Fibroblast of upper back skin (primary cell): ENCODE measurements at regions not wholly inside any gene's neighbourhood (a gene's known extent, or its start where the extent isn't known, plus 50 kb on each side); places are given as distances from the start of the nearest gene placed in this dataset.
"Not testable (repeated sequence)": the region's sequence is repeated elsewhere in the genome, so short reads cannot be mapped to it uniquely, and the experiment has no call there.

Experiments used
- DNase-seq: peaks from one replicate; pipeline ENCODE4 v3.0.0-alpha.2; 2013

DNA sequence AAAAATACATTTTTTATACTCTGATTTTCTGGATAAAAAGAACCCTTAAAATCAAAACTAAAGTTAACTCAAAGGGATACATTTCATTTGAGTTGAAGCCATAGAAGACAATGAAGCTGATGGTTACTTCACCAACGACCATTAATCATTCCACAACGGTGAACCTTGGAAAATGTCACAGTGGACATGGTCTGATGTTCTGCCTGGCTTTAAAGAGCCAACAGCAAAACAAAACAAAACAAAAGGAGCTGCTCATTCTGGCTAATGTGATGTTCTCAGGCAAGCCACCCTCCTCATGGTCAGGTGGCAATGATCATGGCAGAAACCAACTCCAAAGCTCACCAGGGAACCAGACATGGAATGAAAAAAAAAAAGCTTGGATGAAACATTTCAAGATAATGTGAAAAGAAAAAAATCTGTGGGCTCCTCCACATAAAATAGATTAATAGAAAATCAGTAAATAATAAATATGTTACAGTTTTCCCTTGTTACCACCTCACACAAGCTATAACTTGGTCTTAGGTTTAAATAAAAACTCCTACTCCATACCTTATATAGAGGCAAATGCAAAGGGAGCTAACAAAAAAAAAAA is 90.1 kb upstream of the SERTAD2 start:
- DNase-seq = no peak

DNA sequence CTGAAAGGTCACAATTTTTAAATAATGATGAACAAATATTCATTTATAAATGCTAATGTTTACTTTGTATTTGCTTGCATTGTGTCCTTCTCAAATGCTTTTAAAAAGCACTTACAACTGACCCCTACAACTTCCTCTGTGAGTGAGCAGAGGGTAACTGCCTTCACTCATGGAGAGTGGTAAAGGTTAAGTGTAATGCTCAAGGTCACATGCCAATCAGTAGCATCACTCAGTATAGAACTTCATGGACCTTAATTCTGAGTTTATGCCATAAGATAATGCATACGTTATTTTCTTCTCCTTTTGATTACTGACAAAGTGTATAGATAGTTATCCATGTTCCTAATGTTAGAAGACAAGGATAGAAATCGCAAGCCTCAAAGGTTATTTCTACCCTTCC is 91.8 kb upstream of the SERTAD2 start:
- no peak for DNase-seq

DNA sequence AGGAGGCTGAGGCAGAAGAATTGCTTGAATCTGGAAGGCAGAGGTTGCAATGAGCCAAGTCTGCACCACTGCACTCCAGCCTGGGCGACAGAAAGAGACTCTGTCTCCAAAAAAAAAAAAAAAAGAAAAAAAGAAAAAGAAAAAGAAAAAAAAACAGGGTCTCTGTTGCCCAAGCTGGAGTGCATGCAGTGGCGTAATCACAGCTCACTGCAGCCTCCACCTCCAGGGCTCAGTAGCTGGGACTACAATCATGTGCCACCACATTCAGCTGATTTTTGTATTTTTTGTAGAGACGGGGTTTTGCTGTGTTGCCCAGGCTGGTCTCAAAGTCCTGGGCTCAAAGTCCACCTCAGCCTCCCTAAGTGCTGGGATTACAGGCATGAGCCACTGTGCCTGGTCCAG is 94.0 kb upstream of the SERTAD2 start:
- not testable (repeated sequence) for DNase-seq

DNA sequence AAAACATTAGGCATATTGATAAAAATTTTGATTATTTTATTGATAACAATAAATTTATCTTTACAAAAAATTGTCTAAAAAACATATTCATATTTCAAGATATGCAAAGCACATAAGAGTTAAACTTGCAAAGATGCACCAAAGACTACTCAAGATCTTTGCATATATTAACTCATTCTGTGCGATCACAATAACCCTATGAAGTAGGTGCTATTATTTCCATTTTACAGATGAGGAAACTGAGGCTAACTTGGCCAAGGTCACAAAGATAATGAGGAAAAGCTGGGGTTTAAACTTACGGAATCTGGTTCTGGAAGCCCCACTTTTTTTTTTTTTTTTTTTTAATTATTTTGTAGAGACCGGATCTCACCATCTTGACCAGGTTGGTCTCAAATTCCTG is 94.4 kb upstream of the SERTAD2 start:
- DNase-seq = no peak

DNA sequence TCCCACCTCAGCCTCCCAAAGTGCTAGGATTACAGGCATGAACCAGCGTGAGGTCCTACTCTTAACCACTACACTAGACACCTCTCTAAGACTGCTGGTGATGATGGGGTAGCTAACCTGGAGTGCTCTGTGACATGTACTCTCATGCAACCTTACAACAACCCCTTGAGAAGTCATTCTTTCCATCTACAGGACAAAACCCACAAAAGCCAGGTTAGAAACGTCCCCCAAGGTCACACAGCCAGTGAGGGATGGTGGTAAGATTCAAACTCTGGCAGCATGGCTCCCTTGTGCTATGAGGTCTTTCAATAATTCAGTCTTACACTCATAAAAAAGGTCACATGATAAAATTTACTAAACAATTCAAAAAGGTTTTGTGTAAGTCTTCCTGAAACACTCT is 94.8 kb upstream of the SERTAD2 start:
- DNase-seq = no peak

DNA sequence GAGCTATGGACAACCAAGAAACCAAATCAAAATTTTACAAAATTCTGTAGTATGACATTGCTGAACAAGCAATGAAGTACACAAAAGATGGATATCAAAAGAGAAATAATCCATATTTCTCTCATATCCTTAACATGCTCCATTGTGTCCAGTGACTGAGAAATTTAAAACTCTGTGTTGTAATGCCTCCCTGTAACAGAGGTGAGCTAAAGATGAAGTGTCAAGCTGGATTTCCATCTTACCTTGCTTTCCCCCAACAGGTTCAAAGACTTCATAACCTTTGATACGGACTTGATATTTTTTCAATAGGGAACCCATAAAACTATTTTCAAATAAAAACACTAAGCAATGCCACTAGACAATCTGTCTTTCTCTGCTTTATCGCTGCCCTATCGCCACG is 95.7 kb upstream of the SERTAD2 start:
- DNase-seq = no peak

DNA sequence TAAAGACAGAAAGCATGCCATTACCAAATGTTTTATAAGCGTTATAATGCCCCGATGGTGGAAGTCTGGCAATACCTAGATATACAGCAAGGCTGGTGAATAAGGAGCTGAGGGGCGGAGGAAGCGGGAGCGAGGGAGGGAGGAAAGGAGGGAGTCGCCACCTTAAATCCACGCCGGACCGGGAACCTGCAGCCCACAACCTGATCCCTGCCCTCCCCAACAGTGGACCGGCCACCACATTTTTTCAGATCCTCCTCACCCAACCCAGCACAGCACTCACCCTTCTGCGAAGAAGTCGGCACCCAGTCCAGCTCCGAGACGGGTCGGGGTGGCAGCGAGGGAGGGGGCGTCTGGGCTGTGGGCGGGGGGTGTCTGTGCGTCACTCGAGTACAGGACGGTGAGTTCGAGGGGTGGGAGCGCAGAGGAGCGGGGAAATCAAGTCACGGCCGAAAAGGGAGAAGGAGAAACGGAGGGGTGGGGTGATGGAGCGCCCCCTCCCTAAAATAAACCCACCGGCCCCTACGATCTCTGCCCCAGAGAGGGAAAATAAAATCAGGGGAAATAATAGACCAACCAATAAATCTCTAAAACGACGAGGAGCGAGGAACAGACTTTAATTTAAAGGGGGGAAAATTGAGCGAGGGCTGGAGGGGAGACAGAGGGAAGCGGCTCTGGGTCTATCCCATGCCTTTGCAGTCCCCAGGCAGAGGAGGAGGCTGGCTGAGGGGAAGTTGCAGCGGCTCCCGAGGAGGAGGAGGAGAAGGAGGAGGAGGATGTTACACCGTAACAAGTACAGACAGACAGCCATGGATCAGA is 96.5 kb upstream of the SERTAD2 start:
- peak; percentile 46 for DNase-seq

DNA sequence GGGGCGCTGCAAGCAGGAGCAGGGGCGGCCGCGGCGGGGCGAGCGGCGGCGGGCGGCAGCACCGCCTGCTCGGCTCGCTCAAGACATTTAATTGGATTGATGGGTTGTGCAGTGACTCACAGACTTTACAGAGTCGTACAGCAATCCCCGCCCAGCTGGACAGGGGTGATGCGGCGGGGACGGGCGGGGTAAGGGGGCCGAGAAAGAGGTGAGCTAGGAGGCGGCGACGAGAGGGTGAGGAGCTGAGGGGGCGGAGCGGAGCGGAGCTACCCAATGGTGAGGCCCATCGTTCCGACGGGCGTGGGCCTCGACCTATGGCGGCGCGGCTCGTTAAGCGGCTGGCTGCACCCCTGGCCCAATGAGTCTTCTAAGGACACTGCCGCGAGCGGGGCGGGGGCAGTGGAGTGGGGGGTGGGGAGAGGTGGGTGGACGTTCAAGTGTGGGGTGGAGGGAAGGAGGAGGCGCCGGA is 97.1 kb upstream of the SERTAD2 start:
- peak; percentile 100 for DNase-seq

DNA sequence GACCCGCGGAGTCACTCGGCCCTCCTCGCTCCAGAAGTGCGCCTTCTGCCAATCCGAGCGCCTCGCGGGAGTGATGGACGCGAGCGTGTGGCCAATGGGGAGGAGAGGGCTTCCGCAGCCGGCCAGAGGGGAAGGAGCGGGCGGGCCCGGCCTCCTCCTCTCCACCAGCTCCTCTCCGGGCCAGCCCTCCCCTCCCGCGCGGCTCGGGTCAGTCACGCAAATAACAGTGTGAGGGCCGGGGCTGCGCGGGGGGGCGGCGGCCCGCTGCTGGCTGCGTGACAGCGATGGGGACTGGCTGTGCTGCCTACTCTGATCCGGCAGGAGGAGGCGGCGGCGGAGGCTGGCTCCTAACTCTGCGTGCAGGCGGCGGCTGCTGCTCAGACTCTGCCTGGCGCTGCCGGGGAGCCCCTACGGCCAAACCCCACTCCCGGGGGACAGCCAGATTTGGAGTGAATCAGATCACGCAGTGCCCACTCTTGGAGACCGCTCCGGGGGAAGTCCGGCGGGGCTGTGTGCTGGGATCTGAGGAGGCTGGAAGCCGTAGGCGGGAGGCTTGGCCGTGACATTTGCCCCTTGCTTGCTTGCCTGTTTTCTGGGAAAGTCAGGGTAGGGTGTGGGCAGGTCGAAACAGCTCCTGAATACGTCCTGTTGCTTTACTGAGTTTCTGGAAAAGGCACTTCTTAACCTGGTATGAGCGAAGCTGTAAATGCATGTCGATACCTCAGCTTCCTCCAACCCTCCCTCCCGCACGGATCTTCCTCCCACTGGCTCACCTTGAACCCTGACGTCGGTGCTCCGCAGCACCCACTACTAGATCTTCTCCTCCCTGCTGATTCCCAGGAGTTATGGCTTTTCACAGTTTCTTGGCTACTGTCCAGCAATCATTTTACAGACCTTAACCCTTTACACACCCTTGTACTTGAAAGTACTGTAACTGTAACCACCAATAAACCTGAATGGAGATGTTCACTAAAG is 97.9 kb upstream of the SERTAD2 start:
- peak; percentile 100 for DNase-seq

DNA sequence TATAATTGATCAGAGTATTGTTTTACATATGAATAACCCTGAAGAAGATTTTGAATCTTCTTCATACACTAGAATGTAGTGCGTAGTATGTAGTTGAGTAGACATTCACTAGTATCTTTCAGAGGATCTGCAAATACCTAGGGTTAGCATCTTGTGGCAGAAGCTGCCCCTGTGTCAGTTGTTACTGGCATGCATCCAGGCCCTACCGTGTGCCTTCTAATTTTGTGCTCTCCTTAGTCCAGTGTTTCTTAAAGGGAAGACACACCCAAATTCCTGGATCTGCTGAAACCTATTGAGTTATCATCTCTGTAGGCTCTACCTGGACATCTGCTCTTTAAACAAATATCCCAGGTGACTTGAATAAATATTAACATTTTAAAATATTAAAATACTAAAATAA is 99.7 kb upstream of the SERTAD2 start:
- no peak for DNase-seq

DNA sequence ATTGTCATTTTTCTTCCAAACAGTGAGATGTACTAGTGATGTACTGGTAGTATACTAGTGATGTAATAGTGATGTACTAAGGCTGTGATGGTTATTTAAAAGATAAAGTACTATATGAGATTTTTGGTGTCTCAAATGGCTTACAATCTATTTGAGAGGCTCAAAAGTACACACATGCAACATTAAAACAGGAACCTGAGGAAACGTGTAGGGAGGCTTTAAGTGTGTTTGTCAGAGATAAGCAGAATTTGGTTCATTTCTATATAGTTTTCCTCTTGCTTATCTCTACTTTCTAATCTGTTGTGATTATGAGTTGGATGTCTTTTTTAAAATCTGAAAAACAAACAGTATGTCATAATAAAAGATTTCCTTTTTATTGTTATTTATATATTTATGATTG is 100.9 kb upstream of the SERTAD2 start:
- no peak for DNase-seq

DNA sequence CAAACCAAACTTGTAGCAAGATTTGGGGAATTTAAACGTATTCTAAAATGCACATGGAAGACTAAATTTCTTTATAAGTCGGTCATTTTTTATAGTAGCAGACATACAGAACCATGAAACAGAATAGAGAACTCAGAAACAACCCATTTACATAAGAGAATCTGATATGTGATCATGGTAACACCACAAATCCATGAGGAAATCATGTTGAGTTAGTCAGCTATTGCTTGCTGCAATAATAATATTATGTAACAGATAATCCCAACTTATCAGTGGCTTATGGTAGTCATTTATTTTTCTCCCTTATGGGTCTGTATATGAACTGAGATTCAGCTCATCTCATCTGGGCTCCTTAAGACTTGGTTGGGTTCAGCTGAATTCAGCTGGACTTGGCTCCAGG is 103.4 kb upstream of the SERTAD2 start:
- no peak for DNase-seq

DNA sequence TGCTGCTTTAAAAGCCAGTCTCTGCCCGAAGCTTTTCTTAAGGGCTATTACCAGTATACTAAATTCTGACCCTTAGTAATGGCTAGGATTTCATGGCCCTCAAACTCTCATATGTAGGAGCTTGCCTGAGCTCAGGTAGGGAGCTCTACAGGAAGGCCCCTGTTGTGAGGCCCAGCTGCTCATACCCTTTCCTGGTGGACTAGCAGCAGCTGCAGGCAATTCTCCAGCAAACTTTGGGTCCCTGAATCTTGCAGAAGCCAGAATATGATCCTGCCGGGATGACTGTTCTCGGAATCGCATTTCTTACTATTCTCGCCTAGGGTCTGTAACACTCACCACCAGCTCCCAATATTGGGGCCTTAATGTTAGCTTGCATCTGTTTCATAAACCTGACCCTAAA is 106.4 kb upstream of the SERTAD2 start:
- no peak for DNase-seq

DNA sequence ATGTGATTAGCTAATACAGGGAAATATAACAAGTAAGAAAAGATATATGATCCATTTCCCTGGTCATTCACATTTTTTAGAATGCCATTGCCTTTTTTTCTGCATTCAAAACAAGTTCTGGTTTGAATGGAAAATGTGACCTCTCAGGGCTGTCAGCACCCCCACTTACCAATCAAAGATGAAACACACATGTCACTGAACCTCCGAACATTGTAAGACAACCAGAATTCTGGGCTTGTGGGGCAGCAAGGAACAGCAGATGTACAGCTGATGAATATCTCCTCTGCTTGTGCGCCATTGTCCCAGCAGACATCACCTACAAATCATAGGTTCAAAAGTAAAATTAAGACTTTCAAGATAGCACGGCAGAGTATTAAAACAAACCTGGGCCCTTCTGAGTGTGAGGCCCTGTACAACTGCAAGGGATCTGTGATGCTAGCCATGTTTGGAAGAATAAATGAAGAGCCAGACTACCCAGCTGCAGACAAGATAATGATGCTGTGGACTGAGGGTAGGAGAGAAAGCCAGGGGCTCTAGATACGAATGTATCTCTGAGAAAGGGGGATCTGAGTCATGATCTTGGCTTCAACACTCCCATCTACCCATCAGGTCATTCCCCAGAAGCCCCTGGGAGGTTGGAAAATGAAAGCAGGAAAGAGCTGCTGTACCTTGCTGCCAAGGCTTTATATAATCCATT is 108.7 kb upstream of the SERTAD2 start:
- no peak for DNase-seq

DNA sequence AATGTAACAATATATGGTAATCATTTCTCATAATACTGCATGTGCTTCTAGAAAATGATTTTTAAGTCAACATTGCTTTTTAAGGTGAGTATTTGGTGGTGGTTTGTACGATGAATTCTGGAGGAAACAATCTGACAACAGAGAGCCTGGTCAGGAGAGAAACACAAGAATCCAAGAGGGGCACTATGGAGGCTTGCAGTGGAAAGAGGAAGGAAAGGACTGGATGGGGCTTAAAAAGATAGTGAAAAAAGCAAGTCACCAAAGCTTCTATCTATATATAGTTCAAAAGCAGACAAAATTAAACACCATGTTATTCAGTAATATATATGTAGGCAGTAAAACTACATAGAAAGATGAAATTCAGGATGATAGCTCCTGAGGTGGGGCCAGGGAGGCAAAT is 109.4 kb upstream of the SERTAD2 start:
- DNase-seq = no peak

DNA sequence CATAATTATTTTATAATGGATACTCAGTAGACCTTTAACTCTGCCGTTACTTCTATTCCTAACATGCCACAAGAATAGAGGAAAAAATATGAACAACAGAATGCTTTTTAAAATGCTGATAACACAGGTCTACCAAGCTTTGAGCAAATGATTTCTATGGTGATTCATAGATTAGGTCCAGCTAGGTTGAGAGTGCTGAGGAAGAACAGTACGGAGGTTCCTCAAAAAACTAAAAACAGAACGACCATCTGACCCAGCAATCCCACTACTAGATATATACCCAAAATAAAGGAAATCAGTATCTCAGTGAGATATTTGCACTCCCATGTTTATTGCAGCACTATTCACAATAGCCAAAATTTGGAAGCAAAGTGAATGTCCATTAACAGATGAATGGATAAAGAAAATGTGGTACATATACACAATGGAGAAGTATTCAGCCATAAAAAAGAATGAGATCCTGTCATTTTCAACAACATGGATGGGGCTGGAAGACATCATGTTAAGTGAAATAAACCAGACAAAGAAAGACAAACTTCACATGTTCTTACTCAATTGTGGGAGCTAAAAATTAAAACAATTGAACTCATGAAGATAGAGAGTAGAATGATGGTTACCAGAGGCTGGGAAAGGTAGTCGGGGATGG is 111.6 kb upstream of the SERTAD2 start:
- no peak for DNase-seq

DNA sequence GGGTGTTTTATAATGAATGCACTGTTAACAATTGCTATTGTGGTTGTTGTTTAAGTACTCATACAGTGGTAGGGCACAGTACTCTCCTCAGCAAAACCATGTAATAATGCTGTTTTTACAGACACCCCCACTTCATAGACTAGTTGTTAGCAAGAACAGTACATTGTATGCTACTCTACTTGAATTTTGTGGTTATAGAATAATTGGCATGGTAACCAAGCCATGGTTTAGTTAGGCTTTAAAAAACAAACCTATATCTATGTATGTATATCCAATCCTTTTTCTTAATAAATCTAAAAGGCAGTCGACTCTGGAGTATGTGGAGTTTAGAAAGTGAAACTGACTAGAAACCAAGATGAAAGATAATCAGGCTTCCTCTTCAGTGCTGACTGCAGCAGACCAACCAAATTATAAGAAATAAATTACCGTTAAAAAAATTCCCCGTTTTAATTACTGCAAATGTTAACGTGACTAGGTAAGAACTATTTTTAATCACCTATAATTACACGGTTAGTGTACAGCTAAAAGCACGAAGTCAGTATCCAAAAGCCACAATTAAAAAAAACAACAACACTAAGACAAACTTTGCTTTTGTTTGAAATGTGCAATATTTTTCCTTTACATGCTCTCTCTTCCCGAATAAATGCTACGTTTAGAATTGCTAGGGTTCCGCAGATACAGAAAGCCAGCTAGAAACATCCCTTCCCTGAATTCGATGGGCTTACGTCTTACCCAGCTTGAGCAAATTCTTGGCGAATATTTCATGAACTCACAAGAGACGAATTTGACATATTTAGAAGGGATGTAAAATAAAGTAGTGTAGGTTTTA is 113.3 kb upstream of the SERTAD2 start:
- DNase-seq = peak; percentile 33

DNA sequence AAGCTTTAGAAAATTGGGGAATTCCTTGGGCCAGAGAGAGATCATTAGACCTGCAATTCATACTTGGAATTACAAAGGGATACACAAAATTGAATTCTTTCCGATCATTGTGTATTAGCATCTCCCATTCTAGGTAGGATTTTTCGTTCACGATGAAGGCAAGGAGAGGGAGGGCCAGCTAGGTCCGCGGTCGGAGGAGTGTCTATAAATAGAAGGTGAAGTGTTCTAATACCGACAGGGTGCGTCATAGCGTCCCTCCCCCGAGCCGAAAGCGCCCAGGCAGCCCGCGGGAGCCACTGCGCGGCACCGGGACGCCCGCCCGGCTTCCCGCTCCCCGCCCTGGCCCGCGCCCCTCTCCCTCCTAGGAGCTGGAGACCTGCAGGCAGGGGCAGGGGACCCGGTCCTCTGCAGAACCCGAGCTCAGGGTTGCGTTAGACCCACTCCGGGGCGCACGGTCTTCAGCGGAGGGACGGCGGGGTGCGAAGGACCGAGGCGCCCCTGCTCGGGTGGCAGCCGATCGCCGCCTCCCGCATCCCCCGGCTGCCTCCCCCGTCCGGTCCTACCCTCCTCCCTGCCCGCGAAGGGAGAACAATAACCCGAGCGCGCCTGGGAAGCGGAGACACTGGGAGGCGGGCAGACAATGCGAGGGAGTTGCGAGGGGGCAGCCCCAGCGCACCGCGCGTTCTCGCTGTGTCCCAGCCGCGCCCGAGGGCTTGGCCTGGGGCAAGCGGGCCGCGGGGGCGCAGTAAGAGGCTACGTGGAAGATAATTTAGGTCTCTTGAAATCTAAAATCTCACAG is 114.2 kb upstream of the SERTAD2 start:
- DNase-seq = peak; percentile 95

DNA sequence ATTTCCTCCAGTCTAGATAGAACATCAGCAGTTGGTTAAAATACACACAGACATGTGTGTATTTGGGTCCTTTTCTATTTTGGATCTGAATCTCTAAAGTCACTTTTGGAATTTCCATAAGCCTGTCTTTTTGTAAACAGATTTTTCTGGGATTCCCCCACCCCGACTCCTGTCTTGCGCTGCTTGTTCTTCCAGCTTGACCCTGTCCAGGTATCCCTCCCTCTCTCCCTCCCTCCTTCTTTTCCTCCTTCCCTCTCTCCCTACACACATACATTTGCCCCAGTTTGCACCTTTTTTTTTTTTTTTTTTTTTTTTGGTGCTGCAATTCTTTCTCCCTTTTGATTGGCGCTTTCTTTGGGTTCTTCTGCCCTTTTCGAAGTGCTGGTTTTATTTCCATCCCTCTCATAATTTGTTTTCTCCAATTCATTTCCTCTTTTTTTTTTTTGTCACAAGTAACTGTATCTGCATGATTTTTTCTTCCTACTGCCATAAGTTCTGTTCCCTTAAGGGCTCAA is 114.8 kb upstream of the SERTAD2 start:
- no peak for DNase-seq

DNA sequence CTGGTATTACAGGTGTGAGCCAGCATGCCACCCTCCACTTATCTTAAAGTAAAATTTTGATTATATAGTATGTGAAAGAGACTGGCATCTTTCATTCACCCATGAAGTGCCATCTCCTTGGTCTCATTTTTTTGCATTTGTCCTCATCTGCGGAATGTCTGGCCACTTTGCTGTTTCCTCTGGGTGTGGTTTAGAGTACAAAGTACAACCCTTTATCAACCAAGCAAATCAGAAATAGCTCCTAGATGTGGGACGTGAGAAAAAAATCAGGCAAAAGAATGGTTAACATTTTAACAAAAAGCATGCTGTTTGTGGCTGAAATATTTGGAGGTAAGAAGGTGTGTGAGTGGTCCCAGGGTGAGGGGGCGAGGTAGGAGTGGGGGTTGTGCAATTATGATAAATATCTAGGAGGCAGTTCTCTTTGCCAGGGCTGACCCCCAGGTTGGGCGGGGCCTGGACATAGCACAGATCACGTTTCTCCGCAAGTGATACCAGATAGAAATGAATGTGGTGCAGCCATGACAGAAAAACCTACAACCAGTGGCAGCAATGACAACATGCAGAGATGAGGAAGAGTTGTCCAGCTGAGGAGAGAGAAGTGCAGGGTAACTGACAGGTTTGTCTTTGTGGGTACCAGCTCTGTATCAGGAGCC is 115.8 kb upstream of the SERTAD2 start:
- no peak for DNase-seq
